HG03280 (cell line): ENCODE measurements at regions not wholly inside any gene's neighbourhood (a gene's known extent, or its start where the extent isn't known, plus 50 kb on each side); places are given as distances from the start of the nearest gene placed in this dataset.

Source experiments
- ATAC-seq: cut with Tn5 transposase; IDR thresholded peaks from one replicate; pipeline ENCODE4 v1.9.1; 2021; ENCODE audit warnings: mild to moderate bottlenecking, moderate library complexity; ENCODE audit not compliant: unreplicated experiment

DNA sequence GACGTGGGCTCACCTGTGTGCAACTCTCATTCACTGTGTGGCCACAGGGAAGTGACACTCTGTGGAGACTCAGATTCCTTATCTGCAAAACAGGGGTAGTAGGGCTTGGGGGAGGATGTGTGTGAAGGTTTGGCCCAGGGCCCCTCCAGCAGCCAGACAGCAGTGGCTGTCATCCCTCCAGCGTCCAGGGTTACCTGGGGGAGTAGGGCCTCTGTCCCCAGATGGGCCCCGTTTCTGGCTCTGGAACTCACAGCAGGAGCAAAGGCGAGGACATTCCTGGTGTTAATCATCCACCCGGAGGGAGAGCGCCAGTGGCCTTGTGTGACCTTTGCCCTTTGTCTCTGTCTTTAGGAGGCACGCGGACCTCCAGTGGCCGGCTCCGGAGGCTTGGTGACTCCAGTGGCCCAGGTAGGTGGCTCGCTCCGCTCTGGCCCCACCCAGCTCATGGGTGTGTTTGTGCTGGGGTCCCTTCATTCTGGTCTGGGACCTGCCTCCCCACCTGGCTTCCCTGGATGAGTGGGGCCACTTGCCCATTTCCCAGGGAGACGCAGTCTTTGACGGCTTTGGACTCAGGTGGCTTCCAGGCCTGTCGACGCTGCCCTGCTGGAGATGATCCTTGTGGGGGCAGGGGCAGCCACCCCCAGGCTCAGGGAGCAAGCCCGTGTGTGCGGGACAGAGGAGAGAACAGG is 166.2 kb downstream of the SEC14L1 start:
- ATAC-seq, result no peak

DNA sequence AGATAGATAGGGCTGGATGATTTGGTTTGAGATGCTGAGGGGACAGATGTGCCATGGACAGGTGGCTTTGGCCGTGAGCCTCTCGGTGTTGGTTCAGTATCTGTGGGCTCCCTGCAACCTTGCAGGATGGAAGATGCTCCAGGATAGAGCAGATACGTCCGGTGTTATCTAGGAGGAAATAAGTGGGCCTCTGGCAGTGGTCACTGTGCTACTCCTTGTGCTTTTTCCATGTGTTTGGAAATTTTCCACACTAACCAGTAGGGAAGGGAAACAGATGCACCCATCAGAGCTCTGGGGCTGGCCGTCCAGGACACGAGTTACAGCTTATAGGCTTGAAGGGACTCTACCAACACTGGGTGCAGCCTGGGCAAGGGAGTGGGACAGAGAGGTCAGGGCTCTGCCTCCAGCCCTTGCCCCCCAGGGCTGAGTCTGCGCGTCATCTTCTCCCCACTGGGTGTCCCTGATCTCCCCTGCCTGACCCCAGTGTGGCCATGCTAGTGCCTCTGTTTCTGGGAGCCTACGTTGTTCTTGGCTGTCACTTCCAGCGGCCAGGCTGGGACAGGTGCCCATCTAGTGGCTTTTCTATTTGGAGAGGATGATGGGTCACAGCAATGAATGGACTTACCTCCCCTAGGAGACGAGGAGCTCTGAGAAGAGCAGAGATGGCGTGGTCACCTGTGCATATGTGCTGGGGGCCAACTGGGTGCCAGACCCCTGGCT is 166.9 kb downstream of the SEC14L1 start:
- no peak for ATAC-seq

DNA sequence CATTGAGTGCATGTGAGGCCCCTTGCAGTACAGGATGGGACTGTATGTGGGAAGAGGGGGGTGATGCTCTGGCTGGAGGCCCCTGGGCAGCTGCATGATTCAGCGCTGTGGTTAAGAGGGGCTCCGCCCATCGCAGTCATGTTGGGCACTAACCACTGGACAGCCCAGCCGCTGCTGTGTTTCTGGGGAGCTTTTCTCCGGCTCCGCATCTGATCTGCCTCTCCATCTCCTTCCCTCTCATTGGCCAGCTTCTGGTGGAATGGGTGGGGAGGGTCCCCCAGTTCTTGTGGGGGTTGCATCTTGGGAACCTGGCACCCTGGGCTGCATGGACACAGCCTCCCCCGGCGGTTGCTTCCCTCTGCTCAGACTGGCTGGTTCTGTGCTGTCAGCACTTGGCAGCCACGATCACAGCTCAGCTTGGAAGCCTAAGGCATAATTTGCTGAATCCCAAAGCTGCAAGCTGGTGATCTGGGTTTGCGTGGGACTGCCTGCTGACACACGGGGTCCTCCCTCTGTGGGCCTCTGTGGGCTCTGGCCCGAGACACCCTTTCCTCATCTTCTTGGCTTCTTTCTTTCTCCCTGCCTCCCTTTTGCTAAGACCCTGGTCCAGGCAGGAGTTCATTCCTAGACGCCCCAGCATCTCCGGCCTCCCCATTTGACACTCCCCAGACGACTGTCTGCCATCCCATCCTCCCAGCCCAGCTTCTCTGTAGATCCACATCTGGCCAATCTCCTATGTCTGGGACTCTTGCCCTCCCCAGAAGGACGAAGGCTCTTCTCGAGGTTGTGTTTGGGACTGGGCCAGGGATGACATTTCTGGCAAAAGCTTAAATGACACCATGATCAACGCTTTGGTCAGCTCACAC is 168.3 kb downstream of the SEC14L1 start:
- ATAC-seq, result no peak

DNA sequence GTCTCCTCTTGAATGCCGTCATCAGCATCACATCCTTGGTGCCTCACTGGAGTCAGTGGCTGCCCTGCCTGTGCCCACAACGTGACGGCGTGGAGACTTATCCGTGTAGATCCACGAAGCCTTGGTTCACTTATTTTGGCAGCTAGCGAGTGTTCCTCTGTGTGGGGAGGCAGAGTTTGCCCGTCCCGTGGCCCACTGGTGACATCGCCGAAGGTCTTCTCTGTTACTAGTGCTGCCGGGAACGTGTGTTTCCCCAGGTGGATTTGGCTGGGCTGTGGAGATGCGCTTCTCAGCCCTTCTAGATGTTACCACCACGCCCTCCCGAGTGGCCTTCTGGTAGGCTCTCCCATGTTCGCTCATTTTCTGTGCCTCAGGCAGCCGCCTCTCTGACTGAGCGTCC is 169.6 kb downstream of the SEC14L1 start:
- ATAC-seq, result no peak

DNA sequence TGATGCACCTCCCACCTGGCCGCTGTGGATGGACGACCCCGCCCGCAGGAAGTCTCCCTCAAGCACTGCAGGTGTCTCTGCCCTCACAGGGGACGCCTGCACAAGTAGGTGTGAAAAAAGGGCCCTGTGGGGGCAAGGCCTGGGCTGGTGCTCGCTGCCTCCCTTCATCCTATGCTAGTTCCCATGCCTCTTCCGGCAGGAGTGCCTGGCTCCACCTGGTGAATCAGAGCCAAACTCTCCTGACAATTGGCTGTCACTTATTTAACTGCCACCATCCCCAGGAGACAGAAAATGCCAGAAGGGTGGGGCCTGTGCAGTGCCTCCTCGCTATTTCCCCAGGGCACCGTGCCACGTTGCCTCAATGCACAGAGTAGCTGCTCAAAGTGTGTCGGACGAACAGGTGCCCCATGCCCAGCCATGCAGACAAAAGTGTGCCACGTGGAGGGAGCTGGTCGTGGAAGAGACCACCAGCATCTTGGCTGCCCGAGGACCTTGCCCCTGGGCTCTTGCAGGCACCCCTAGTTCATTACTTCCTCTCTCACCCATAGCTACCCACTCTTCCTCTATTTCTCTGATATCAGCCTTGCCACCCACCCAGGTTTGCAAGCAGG is 170.7 kb downstream of the SEC14L1 start:
- ATAC-seq, result no peak

DNA sequence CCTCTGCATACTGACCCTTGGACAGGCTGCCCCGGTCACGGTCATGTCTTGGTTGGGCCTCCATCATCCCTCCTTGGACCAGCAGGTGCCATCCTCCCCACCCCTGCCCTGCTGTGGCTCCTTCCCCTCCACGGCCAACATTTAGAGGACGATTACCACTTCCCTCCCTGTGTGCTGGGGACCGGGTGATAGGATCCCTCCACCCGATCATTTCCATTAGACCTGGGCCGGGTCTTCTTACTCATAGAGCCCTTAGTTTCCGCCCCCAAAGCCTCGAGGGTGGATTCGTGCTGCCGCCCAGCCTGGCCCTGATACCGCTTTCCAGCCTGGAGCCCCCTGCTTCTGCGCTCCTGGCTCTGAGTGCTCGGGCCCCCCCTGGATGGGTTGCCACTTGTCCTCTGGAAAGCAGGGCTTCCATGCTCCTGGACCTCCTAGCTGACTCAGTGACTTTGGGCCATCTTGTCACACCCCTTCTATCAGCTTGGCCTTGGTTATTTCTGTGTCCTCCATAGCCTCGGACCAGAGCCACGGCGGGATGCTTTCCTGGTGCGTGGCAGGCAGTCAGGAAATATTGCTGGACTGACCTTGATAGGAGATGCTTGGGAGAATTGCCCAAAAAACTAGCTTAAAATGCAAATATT is 171.4 kb downstream of the SEC14L1 start:
- ATAC-seq, result no peak

DNA sequence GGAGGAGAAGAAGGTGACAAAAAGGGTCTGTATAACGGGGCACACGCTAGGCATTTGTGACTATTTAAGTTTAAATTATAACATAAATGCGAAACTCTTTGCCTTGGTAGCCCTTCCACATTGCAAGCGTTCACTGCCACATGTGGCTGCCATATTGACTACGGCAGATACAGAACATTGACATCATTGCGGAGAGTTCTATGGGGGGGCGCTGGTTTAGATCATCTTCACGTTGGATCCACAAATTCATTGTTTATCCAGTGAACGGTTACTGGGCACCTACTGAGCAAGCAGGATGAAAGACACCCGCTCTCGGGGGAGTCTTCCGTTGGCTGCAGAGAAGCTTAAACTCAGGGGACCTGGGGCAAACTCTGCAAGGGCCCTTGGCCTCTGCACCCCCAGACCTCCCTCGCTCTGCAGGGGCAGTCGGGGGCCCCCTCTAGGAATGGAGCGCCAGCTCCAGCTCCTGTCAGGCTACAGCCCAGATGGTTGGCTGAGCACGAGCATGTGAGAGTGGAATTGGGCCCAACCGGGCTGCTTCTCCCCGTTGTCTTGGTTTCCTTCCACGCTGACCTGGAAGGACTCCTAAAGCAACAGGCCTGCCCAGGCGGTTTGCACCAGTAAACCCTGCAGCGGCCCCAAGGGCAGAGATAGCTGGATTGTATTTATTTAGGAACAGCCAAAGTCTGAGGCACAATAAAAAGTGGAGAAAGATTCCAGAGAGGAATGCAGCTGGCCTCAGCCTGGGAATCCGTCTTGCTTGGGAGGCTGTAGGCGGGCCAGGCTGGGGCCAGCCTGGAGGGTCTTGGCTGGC is 172.2 kb downstream of the SEC14L1 start:
- no peak for ATAC-seq

DNA sequence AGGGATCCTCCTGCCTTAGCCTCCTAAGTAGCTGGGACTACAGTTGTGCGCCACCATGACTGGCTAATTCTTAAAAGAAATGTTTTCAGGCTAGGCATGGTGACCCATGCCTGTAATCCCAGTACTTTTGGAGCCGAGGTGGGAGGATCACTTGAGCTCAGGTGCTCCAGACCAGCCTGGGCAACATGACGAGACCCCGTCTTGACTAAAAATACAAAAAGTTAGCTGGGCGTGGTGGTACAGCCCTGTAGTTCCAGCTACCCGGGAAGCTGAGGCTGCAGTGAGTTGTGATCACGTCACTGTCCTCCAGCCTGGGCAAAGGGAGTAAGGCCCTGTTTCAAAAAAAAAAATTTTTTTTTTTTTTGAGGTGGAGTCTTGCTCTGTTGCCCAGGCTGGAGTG is 173.1 kb downstream of the SEC14L1 start:
- no peak for ATAC-seq

DNA sequence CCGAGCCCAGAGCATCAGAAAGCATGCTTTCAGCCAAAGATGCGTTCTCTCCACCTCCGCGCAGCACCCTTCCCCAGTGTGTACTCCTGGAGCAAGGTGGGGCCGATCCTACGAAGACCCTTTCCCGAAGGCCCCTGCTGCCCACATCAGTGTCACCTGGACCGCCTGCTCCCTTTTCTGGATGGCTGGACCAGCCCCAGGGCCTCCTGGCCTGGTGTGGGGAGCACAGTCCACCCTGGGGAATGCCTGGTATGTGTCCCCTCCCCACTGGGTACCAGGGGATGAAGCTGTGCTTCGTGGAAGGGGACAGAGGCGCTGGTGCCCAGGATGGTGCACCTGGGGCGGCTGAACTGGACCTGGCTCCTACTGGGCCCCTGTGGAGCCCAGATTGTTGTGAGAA is 173.8 kb downstream of the SEC14L1 start:
- no peak for ATAC-seq

DNA sequence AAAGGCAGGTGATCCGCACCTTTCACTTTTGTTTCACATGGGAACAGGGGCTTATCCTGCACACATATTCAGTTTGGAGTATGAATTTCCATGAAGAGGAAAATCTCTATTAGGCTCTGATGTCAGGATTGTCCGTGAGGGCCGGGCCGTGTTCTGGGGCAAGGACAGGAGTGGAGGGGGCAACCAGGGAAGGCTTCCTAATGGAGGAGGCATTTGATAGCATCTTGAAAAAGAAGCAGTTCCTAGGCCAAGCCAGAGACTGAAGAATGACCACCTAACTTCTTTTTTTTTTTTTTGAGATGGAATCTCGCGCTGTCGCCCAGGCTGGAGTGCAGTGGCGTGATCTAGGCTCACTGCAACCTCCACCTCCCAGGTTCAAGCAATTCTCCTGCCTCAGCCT is 174.2 kb downstream of the SEC14L1 start:
- ATAC-seq, result no peak

DNA sequence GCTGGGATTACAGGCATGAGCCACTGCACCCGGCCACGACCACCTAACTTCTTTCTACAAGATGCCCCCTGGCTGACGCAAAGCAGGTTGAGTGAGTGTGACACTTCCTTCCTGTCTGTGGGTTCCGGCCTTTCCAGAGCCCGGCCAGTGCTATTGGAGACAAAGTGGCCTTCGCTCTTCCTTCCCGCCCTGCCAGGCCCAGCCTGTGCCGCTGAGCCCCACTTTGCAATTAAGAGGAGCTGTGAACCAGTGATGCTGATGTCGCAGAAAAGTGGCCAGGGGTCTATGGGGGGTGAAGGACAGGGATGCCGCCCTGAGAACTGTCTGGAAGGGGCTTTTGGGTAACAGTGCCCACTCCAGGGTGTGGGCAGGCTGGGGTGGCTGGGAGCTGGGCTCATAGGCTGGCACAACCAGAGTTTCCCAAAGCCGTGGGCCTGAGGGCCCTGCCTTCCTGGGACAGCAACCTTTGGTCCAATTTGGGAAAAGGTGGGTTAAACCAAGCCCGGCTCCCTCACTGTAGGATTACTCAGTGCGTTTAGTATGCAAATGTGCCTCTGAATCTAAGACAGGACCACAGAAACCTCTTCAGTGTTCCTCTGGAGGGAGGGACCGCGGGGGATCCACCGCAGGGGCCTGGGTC is 174.9 kb downstream of the SEC14L1 start:
- no peak for ATAC-seq

DNA sequence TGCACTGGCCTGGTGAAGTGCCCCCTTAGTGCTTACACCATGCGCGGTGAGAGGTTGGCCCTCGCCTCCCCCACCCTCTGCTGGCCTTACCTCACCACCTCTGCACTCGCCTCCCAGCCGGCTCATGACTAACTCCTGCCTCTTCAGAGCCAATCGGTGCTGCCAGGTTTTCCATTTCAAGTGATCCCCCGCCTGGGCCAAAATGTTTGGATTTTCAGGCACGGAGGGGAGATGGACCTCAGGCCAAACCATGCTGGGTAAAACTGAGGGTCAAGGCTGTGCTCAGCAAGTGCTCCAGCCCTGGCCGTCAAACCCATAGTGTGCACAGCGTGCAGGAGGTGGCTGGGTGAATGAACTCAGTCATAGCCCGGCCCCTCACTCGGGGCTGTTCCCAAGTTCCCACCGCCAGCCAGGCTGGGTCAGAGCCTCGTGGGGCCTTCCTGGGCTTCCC is 175.4 kb downstream of the SEC14L1 start:
- no peak for ATAC-seq

DNA sequence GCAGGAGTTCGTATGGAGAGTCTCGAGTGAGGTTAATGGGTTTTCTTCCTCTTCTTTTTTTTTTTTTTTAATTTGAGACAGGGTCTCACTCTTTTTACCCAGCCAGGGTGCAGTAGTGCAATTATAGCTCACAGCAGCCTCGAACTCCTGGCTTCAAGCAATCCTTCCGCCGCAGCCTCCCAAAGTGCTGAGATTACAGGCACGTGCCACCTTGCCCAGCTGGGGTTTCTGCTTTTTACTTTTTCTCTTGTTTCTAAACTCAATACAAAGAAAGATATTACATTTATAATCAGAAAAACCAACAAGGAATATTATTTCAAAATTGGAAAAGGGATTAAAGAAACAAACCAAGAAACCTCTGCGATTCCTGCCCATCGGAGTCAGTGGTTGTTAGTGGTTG is 175.9 kb downstream of the SEC14L1 start:
- ATAC-seq, result no peak

DNA sequence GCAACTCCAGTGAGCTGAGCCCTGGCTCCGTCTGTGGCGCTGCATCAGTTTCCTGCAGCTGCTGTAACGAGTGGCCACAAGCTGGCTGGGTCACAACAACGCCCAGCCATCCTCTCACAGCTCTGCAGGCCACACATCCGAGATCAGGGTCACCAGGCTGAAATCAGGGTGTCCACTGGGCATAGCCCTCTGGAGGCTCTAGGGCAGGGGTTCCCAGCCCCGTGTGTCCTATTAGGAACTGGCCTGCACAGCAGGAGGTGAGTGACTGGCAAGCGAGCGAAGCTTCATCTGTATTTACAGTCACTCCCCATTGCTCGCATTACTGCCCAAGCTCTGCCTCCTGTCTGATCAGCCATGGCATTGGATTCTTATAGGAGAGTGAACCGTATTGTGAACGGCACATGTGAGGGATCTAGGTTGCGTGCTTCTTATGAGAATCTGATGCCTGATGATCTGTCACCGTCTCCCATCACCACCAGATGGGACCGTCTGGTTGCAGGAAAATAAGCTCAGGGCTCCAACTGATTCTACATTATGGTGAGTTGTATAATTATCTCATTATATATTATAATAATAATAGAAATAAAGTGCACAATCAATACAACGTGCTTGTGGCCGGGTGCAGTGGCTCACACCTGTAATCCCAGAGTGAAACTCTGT is 176.5 kb downstream of the SEC14L1 start:
- ATAC-seq, result no peak

DNA sequence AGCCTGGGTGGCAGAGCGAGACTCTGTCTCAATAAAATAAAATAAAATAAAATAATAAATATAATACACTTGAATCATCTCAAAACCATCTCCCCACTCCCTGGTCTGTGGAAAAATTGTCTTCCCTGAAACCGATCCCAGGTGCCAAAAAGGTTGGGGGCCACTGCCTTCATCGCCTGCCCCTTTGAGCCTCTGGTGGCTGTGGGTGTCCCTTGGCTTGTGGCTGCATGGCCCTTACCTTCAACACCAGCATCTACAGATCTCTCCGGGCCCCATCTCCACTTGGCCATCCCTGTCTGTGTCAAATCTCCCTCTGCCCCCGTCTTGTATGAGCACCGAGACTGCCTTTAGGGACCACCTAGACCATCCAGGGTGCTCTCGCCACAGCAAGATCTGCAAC is 177.3 kb downstream of the SEC14L1 start:
- ATAC-seq, result no peak

DNA sequence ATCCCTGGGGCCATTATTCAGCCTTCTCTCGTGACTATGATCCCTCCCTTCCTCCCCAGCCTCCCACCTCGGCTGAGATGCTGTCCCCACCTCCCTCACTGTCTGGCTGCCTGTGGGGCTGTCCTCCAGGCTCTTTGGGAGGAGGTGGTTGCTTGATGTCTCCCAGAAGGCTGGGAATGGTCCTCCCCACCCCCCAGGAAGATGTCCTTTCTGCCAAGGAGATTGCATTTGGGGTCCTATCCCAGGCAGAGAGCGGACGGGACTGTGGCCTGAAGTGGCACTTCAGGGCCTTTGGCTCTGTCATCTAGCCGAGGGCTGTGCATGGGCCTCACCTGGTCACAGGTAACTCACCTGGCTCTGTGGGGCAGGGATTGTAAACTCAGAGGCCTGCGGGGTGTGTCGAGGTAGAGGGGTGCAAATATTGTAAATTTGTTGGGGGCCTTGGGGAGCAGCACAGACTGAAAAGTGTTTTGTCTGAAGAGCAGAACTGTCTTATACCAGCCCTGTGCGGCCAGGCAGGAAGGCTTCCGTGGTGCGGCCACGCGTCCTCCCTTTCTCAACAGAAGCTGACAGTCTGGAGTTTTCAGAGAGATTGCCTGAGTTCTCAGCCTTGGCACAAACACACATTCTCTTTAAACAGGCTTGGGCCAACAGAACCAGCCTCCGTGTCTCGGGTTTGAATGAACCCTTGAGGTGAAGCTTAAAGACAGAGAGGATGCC is 177.9 kb downstream of the SEC14L1 start:
- no peak for ATAC-seq

DNA sequence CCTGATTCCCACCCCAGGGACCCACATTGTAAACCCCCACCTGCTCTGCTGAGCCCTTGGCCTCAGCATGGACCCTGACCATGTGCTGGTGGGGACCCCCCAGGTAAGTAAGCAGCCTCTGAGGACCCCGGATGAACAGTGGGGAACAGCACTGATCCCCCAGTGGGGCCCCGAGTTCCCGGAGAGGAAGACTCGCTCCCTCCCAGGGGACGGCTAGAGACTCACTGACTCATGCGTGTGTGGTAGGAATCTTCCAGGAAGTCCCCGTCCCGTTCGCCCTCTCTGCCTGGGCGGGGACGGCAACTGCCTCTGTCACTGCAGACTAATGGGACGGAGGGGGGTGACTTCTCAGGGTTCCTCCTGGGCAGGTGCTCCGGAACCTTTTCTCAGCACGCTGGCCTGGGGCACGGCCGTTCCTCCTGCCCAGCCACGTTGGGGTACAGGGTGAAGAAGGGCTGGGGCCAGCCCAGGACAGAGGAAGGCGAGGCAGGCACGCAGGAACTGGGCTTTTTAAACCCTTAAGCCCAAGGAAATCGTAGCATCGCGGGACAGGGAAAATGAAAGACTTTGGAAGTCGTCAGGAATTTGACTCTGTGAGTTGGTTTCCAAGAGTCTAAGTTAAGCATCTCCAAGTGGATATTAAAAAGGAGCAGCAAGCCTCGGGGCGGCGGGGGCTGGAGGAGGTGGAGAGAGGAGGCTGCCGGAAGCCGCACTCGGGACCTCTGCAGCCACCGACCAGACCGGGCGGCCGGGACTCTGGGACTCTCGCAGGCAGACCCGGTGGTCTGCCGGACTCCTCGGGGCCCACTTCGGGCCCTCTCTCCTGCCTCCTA is 178.7 kb downstream of the SEC14L1 start:
- ATAC-seq, result peak; percentile 31
